GM19468 (cell line): ENCODE measurements at regions not wholly inside any gene's neighbourhood (a gene's known extent, or its start where the extent isn't known, plus 50 kb on each side); places are given as distances from the start of the nearest gene placed in this dataset.

ENCODE experiments used
- ATAC-seq: cut with Tn5 transposase; IDR thresholded peaks from one replicate; pipeline ENCODE4 v1.9.1; 2021; ENCODE audit warnings: mild to moderate bottlenecking, moderate library complexity, moderate number of reproducible peaks; ENCODE audit not compliant: unreplicated experiment; ENCODE audit errors: extremely low read depth

GRCh38 chr4:137609718-137610430 is 77.6 kb upstream of the PCDH18 start:
- no peak for ATAC-seq

- no peak for ATAC-seq
These were observed 75.8 kb upstream of the PCDH18 start for GRCh38 chr4:137608085-137608484.

- no peak for ATAC-seq
These were observed 70.1 kb upstream of the PCDH18 start for GRCh38 chr4:137602436-137602835.

- no peak for ATAC-seq
These were observed 69.6 kb upstream of the PCDH18 start for GRCh38 chr4:137601934-137602333.

- ATAC-seq: no peak
These were observed 67.4 kb upstream of the PCDH18 start for GRCh38 chr4:137599734-137600133.

GRCh38 chr4:137597752-137598430 is 65.6 kb upstream of the PCDH18 start:
- no peak for ATAC-seq

- ATAC-seq: no peak
These were observed 55.5 kb upstream of the PCDH18 start for GRCh38 chr4:137587796-137588195.

- ATAC-seq: no peak
These were observed 51.4 kb upstream of the PCDH18 start for GRCh38 chr4:137583671-137584070.
